ENCODE measurements at regions not wholly inside any gene's neighbourhood (a gene's known extent, or its start where the extent isn't known, plus 50 kb on each side); places are given as distances from the start of the nearest gene placed in this dataset.

- DNase-seq (ENCODE audit: low spot score), result no peak
- Mint-ChIP-seq H3K27ac (ENCODE audit: unreplicated experiment) (no peak overlapping the region), H3K4me3 (ENCODE audit: unreplicated experiment) (no peak overlapping the region), H3K9me3 (ENCODE audit: unreplicated experiment) (no peaks in the 10 kb centered on the region), H3K27me3 (ENCODE audit: unreplicated experiment) (peaks cover 3% of the 10 kb centered on the region), H3K36me3 (ENCODE audit: low read depth, unreplicated experiment) (no peaks in the 10 kb centered on the region), H3K4me1 (ENCODE audit: unreplicated experiment) (no peaks in the 10 kb centered on the region)
- TF ChIP-seq CTCF (IDR thresholded peaks at IDR 0.05; ENCODE audit: unreplicated experiment), result no peak
Measured at GRCh38 chr9:82680179-82680935, 382.6 kb downstream of the RASEF start.

- no peak overlapping the region for H3K4me3 Mint-ChIP-seq (ENCODE audit: unreplicated experiment)
- no peak for DNase-seq (ENCODE audit: low spot score)
- H3K36me3 Mint-ChIP-seq (ENCODE audit: low read depth, unreplicated experiment), result no peaks in the 10 kb centered on the region
- H3K27ac Mint-ChIP-seq (ENCODE audit: unreplicated experiment), result no peak overlapping the region
- peaks cover 3% of the 10 kb centered on the region for H3K27me3 Mint-ChIP-seq (ENCODE audit: unreplicated experiment)
- H3K4me1 Mint-ChIP-seq (ENCODE audit: unreplicated experiment), result no peaks in the 10 kb centered on the region
- TF ChIP-seq CTCF (IDR thresholded peaks at IDR 0.05; ENCODE audit: unreplicated experiment), result no peak
- H3K9me3 Mint-ChIP-seq (ENCODE audit: unreplicated experiment), result no peaks in the 10 kb centered on the region
Measured at GRCh38 chr9:82681809-82682208, 381.1 kb downstream of the RASEF start.

GRCh38 chr9:82682431-82682830 is 380.5 kb downstream of the RASEF start:
- no peaks in the 10 kb centered on the region for H3K4me1 Mint-ChIP-seq (ENCODE audit: unreplicated experiment)
- H3K9me3 Mint-ChIP-seq (ENCODE audit: unreplicated experiment), result no peaks in the 10 kb centered on the region
- no peak for TF ChIP-seq CTCF (IDR thresholded peaks at IDR 0.05; ENCODE audit: unreplicated experiment)
- DNase-seq (ENCODE audit: low spot score), result no peak
- no peak overlapping the region for H3K27ac Mint-ChIP-seq (ENCODE audit: unreplicated experiment)
- H3K36me3 Mint-ChIP-seq (ENCODE audit: low read depth, unreplicated experiment), result no peaks in the 10 kb centered on the region
- no peak overlapping the region for H3K4me3 Mint-ChIP-seq (ENCODE audit: unreplicated experiment)
- H3K27me3 Mint-ChIP-seq (ENCODE audit: unreplicated experiment), result peaks cover 3% of the 10 kb centered on the region

GRCh38 chr9:82695704-82696103 is 367.2 kb downstream of the RASEF start:
- H3K4me3 Mint-ChIP-seq (ENCODE audit: unreplicated experiment), result no peak overlapping the region
- H3K27me3 Mint-ChIP-seq (ENCODE audit: unreplicated experiment), result peaks cover 2% of the 10 kb centered on the region
- no peak for DNase-seq (ENCODE audit: low spot score)
- H3K4me1 Mint-ChIP-seq (ENCODE audit: unreplicated experiment), result no peaks in the 10 kb centered on the region
- no peak for TF ChIP-seq CTCF (IDR thresholded peaks at IDR 0.05; ENCODE audit: unreplicated experiment)
- no peak overlapping the region for H3K27ac Mint-ChIP-seq (ENCODE audit: unreplicated experiment)
- no peaks in the 10 kb centered on the region for H3K9me3 Mint-ChIP-seq (ENCODE audit: unreplicated experiment)
- no peaks in the 10 kb centered on the region for H3K36me3 Mint-ChIP-seq (ENCODE audit: low read depth, unreplicated experiment)

GRCh38 chr9:82706786-82707185 is 356.2 kb downstream of the RASEF start:
- no peak overlapping the region for H3K27ac Mint-ChIP-seq (ENCODE audit: unreplicated experiment)
- no peaks in the 10 kb centered on the region for H3K4me1 Mint-ChIP-seq (ENCODE audit: unreplicated experiment)
- H3K4me3 Mint-ChIP-seq (ENCODE audit: unreplicated experiment), result no peak overlapping the region
- no peak for TF ChIP-seq CTCF (IDR thresholded peaks at IDR 0.05; ENCODE audit: unreplicated experiment)
- H3K36me3 Mint-ChIP-seq (ENCODE audit: low read depth, unreplicated experiment), result no peaks in the 10 kb centered on the region
- no peak for DNase-seq (ENCODE audit: low spot score)
- no peaks in the 10 kb centered on the region for H3K27me3 Mint-ChIP-seq (ENCODE audit: unreplicated experiment)
- H3K9me3 Mint-ChIP-seq (ENCODE audit: unreplicated experiment), result no peaks in the 10 kb centered on the region

All from endothelial cell (in vitro differentiated cells).